Neuron (in vitro differentiated cells): ENCODE measurements at regions not wholly inside any gene's neighbourhood (a gene's known extent, or its start where the extent isn't known, plus 50 kb on each side); places are given as distances from the start of the nearest gene placed in this dataset.

Experiments
- H2AFZ ChIP-seq: one replicate; pipeline ENCODE4 v1.6.1; 2013; ENCODE audit warnings: low read depth, mild to moderate bottlenecking, inconsistent platforms, low read length, moderate library complexity
- H3K27me3 ChIP-seq: one replicate; pipeline ENCODE4 v1.6.1; 2013; ENCODE audit warnings: low read length; ENCODE audit not compliant: insufficient read depth
- H3K36me3 ChIP-seq: one replicate; pipeline ENCODE4 v1.6.1; 2013; ENCODE audit warnings: low read length; ENCODE audit not compliant: insufficient read depth
- H3K4me1 ChIP-seq: one replicate; pipeline ENCODE4 v1.6.1; 2013; ENCODE audit warnings: low read length; ENCODE audit not compliant: insufficient read depth
- H3K4me3 ChIP-seq: 2 replicates; pipeline ENCODE4 v1.5.1; 2013; ENCODE audit warnings: mild to moderate bottlenecking, low read length, moderate library complexity
- H3K9me3 ChIP-seq: one replicate; pipeline ENCODE4 v1.6.1; 2013; ENCODE audit warnings: low read length

- Histone ChIP-seq H3K4me3 (no peak overlapping the region), H2AFZ (no peak overlapping the region), H3K36me3 (no peaks in the 10 kb centered on the region), H3K9me3 (no peaks in the 10 kb centered on the region), H3K4me1 (no peaks in the 10 kb centered on the region), H3K27me3 (peaks cover 5% of the 10 kb centered on the region)
Observed at GRCh38 chr5:169354921-169355320, 54.0 kb upstream of the SLIT3 start.

- Histone ChIP-seq H3K27me3 (peaks cover 5% of the 10 kb centered on the region), H3K4me1 (no peaks in the 10 kb centered on the region), H3K36me3 (no peaks in the 10 kb centered on the region), H2AFZ (no peak overlapping the region), H3K9me3 (no peaks in the 10 kb centered on the region), H3K4me3 (no peak overlapping the region)
Observed at GRCh38 chr5:169354263-169354662, 53.3 kb upstream of the SLIT3 start.

GRCh38 chr5:169352901-169353300 lies 52.0 kb upstream of the SLIT3 start:
- Histone ChIP-seq H3K4me3 (no peak overlapping the region), H3K36me3 (no peaks in the 10 kb centered on the region), H3K4me1 (no peaks in the 10 kb centered on the region), H3K27me3 (peaks cover 7% of the 10 kb centered on the region), H2AFZ (no peak overlapping the region), H3K9me3 (no peaks in the 10 kb centered on the region)

GRCh38 chr5:169351721-169352120 lies 50.8 kb upstream of the SLIT3 start:
- Histone ChIP-seq H3K36me3 (no peaks in the 10 kb centered on the region), H3K27me3 (peaks cover 7% of the 10 kb centered on the region), H3K4me1 (no peaks in the 10 kb centered on the region), H3K9me3 (no peaks in the 10 kb centered on the region), H2AFZ (no peak overlapping the region), H3K4me3 (no peak overlapping the region)

DNA sequence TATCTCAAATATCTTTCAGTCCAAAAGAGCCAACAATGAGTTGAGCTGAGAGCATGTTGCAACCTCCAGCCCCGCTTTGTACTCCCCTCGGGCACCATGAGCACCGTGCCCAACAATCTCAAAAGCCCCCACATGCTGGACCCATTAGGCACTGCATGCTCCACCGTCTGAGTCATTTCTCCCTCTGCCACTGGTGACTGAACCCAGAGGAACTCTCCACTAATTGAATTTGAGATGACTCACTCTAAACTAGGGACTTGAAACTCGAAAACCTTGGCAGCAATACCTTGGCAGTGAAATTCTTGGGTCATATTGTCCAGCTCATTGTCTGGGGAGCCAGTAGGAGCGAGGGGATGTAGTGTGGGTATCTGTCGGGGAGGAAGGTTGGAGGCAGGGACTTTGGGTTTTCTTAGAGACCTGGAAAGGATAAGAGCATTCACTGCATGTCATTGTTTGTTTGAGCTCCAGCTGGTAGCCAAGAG lies 49.9 kb upstream of the SLIT3 start:
- Histone ChIP-seq H3K4me1 (no peaks in the 10 kb centered on the region), H3K36me3 (no peaks in the 10 kb centered on the region), H2AFZ (no peak overlapping the region), H3K4me3 (no peak overlapping the region), H3K27me3 (peaks cover 7% of the 10 kb centered on the region), H3K9me3 (no peaks in the 10 kb centered on the region)
